ENCODE measurements at regions not wholly inside any gene's neighbourhood (a gene's known extent, or its start where the extent isn't known, plus 50 kb on each side); places are given as distances from the start of the nearest gene placed in this dataset.

- DNase-seq, result no peak
Measured at GRCh38 chr22:22035771-22036314, 53.3 kb upstream of the TOP3B start.

GRCh38 chr22:22035203-22035602 is 52.6 kb upstream of the TOP3B start:
- no peak for DNase-seq

- DNase-seq, result no peak
Measured at GRCh38 chr22:22034469-22035132, 52.0 kb upstream of the TOP3B start.

GRCh38 chr22:22033803-22034468 is 51.3 kb upstream of the TOP3B start:
- DNase-seq, result no peak

GRCh38 chr22:22032906-22033802 is 50.6 kb upstream of the TOP3B start:
- no peak for DNase-seq

- no peak for DNase-seq
Measured at GRCh38 chr22:22032099-22032905, 49.7 kb upstream of the TOP3B start.
